ENCODE measurements at regions not wholly inside any gene's neighbourhood (a gene's known extent, or its start where the extent isn't known, plus 50 kb on each side); places are given as distances from the start of the nearest gene placed in this dataset.

DNA sequence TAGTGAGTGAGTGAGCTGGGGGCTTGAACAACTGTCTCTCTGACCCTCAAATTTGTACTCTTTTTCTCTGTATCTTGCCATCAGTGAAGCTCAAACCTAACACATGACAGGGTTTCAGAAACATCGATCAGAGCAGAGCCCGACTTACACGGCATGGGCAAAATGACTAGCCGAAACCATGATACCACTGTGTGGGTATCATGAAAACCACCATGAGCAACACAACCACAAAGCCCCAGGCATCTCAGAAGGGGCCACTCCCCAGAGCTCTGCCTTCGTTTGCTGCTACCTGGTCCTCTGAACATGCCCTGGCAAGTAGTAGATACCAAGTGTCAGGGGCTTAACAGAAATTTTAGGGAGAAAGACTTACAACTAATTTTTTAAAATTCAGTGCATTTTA lies 308.5 kb downstream of the WDR11 start:
- TF ChIP-seq CTCF (IDR thresholded peaks at IDR 0.05; ENCODE audit: poor library complexity) = no peak
- no peak for TF ChIP-seq EZH2phosphoT487 (IDR thresholded peaks at IDR 0.05; ENCODE audit: low read depth, severe bottlenecking, unreplicated experiment)
- no peak for TF ChIP-seq EZH2 (IDR thresholded peaks at IDR 0.05; ENCODE audit: borderline replicate concordance)
